ENCODE measurements at regions not wholly inside any gene's neighbourhood (a gene's known extent, or its start where the extent isn't known, plus 50 kb on each side); places are given as distances from the start of the nearest gene placed in this dataset.
A peak's percentile ranks its signal among the peaks of the same experiment; 100 is the strongest.

DNA sequence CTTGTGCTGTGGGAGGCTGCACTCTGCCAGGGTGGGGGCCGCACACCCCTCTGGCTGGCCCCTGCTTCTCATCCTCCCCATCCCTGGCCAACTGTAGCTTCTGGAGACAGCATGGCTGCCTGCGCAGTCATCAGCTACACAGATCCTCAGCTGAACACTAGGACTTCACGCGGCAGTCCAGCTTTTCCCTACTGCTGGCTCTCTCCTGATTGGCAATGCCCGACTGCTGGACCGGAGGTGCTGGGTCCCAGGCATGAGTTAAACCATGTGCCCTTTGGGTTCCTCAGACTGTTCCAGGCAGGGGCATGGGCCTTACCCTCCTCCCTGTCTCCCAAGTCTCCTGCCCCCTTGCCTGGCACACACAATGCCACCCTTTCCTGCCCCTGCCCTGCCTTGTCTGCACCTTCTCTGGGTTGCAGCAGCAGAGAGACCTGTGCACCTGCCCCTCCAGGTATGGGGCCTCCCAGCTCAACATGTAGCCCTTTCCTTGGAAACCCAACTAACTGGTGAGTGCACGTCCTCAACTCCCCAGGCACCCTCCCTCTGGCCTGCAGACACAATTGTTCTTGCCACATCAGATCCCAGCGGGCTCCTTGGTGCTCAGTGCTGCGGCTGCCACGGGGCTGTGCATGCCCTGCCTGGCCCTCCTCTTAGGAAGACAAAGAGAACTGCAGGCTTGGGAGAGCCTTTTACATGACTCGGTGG lies 1039.2 kb downstream of the TBC1D22A start:
- Histone ChIP-seq H3K9me3 (peaks cover 0 to 4% of the 10 kb centered on the region in 2 donors), H3K36me3 (no peaks in the 10 kb centered on the region), H3K4me3 (no peak overlapping the region), H3K27me3 (no peaks in the 10 kb centered on the region), H3K4me1 (no peaks in the 10 kb centered on the region), H3K27ac (no peak overlapping the region)
- TF ChIP-seq, protein P1, sequence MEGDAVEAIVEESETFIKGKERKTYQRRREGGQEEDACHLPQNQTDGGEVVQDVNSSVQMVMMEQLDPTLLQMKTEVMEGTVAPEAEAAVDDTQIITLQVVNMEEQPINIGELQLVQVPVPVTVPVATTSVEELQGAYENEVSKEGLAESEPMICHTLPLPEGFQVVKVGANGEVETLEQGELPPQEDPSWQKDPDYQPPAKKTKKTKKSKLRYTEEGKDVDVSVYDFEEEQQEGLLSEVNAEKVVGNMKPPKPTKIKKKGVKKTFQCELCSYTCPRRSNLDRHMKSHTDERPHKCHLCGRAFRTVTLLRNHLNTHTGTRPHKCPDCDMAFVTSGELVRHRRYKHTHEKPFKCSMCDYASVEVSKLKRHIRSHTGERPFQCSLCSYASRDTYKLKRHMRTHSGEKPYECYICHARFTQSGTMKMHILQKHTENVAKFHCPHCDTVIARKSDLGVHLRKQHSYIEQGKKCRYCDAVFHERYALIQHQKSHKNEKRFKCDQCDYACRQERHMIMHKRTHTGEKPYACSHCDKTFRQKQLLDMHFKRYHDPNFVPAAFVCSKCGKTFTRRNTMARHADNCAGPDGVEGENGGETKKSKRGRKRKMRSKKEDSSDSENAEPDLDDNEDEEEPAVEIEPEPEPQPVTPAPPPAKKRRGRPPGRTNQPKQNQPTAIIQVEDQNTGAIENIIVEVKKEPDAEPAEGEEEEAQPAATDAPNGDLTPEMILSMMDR (IDR thresholded peaks at IDR 0.05): no peak
- DNase-seq (ENCODE audit: low spot score): no peak

DNA sequence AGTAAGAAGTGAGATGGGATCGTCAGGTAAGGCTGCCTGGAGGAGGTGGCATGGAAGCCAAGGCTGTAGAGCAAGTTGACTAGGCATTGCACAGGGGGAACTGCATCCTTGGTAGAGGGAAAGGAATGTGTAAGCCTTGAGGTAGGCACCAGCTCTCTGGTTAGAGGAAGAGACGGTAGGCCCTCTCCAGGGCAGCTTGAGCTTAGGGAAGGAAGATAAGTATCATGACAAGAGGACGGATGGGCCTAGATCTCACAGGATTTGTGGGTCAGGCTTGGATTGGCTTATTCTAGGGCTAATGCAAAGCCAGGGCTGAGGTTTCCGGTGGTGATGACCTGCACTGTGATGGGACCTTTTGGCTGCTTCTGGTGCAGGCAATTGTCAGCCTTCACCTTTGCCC lies 1035.8 kb downstream of the TBC1D22A start:
- no peak overlapping the region for H3K27ac ChIP-seq
- H3K36me3 ChIP-seq: no peaks in the 10 kb centered on the region
- H3K4me3 ChIP-seq: no peak overlapping the region
- no peaks in the 10 kb centered on the region for H3K4me1 ChIP-seq
- no peaks in the 10 kb centered on the region for H3K27me3 ChIP-seq
- TF ChIP-seq, protein P1 (IDR thresholded peaks at IDR 0.05): no peak
- DNase-seq (ENCODE audit: low spot score): no peak
- no peaks in the 10 kb centered on the region for H3K9me3 ChIP-seq

DNA sequence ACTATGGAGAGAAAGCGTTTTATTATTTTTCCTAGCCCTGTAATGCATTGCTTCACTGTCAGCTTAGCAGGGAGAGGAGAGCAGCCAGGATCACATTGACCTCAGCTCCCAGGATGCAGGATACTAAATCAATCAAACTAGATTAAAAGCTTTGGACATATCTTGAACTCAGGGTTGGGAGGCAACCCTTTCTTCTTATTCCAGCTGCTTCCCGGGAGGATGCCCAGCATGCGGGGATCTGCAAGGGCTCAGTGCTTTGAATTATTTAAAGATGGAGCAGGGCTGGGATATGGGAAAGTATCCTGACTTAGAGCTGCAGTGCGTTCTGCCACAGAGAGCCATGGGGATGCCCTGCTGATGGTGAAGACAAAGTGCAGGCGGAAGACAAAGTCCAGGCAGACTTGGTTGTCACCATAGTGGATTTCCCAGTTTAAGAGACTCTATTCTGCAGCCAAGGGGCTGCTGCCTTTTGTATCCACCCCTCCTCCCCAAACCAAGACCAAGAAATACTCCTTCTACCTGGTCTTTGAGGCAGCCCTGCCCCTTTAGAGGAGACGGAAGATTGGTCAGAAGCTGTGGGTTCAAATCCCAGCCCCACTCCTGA lies 1035.0 kb downstream of the TBC1D22A start:
- no peaks in the 10 kb centered on the region for H3K4me1 ChIP-seq
- no peaks in the 10 kb centered on the region for H3K36me3 ChIP-seq
- H3K27ac ChIP-seq: no peak overlapping the region
- no peak for DNase-seq (ENCODE audit: low spot score)
- no peaks in the 10 kb centered on the region for H3K9me3 ChIP-seq
- no peak overlapping the region for H3K4me3 ChIP-seq
- TF ChIP-seq, protein P1 (IDR thresholded peaks at IDR 0.05): no peak
- no peaks in the 10 kb centered on the region for H3K27me3 ChIP-seq

DNA sequence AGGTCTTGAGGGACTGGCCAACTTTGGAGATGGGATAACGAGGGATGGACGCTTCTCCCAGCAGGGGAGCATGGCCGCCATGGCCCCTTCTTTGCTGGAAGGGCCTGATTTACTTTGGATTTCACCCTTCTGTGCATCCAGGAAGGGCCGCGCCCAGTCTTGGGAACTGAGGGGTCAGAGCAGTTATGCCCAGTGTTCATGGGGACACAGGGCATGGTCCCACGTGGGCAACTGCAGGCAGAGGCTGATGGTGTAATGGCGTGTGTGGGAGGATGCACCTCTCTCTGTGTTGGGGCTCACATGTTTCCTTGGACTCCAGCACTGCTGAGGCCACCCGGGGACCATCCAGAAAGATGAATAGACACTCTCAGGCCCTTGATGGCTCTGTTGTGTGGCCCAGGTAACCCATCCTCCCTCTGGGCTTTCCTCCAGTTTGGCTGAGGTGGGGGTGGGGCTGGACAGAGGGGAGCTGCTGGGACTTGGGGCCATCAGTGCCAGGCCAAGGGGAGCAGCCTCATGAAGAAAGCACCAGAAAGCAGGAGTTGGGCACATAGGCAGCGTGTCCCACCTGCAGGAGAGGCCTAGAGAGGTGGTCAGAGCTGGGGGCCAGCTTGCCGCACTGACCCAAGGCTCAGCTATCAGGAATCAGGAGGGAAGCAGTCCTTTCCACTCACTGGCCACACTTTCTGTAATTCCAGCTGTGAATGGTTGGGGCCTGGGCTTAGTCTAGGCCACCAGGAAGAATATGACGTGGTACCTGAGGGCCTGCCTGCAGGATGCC lies 1033.9 kb downstream of the TBC1D22A start:
- peak; percentile 40 for DNase-seq (ENCODE audit: low spot score)
- TF ChIP-seq, protein P1 (IDR thresholded peaks at IDR 0.05): no peak
- Histone ChIP-seq H3K36me3 (no peaks in the 10 kb centered on the region), H3K27me3 (no peaks in the 10 kb centered on the region), H3K27ac (no peak overlapping the region), H3K4me1 (no peaks in the 10 kb centered on the region), H3K4me3 (no peak overlapping the region), H3K9me3 (no peaks in the 10 kb centered on the region)

DNA sequence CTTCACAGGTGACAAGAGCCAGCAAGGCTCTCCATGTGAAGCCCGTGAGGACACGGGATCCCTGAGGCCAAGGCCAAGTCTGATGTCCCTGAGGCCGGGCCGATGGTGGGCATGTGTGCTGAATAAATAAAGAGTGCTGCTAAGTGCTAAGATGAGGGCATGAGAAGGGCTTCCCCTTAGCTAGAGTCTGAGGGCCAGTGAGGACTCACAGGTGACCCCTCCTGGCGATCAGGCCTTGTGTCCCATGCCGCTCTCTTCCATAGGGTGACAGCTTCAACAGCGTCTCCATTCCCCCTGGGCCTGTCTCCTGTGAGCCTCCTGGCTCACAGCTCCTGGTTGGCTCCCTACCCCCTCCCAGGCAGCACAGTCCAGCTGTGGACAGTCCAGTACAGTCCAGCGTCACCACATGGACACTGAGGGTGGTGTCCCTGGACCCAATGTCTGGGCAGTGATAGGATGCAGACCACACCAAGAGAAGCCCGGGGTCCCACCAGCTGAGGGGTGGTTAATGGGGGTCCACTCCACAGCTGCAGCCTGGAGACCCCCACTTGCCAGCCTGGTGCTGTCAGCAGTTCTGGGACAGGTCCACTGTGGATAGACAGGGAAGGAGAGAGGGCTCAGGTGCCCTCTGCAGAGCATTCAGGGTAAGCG lies 1033.2 kb downstream of the TBC1D22A start:
- TF ChIP-seq, protein P1 (IDR thresholded peaks at IDR 0.05): no peak
- H3K4me1 ChIP-seq: no peaks in the 10 kb centered on the region
- no peaks in the 10 kb centered on the region for H3K9me3 ChIP-seq
- no peaks in the 10 kb centered on the region for H3K27me3 ChIP-seq
- no peak overlapping the region for H3K4me3 ChIP-seq
- H3K27ac ChIP-seq: no peak overlapping the region
- H3K36me3 ChIP-seq: no peaks in the 10 kb centered on the region
- DNase-seq (ENCODE audit: low spot score): peak; percentile 48

Measured in right atrium auricular region (tissue), 2 donors.